Thyroid gland (tissue), 4 donors: ENCODE measurements at regions not wholly inside any gene's neighbourhood (a gene's known extent, or its start where the extent isn't known, plus 50 kb on each side); places are given as distances from the start of the nearest gene placed in this dataset.

ENCODE experiments used
- DNase-seq, 2 donors: peaks; one replicate each; pipeline ENCODE4 v3.0.0-alpha.2; 2019
- H3K27ac ChIP-seq, 3 donors: fragments of 200-600 bp; sonication (generic); 1 replicate in 2 of 3; 2 replicates in 1 of 3; pipeline ENCODE4 v1.5.1; 2016 to 2019; ENCODE audit warnings: mild to moderate bottlenecking in 1 of 3, moderate library complexity in 1 of 3
- H3K27me3 ChIP-seq: fragments of 200-600 bp; sonication (generic); one replicate; pipeline ENCODE4 v1.5.1; 2019
- H3K36me3 ChIP-seq, 2 donors: fragments of 200-600 bp; sonication (generic); one replicate each; pipeline ENCODE4 v1.5.1; 2016 to 2019
- H3K4me1 ChIP-seq, 2 donors: fragments of 200-600 bp; sonication (generic); one replicate each; pipeline ENCODE4 v1.5.1; 2017 to 2019
- H3K4me3 ChIP-seq, 3 donors: fragments of 200-600 bp; sonication (generic); replicated peaks in 1 of 3; 1 replicate in 2 of 3; 2 replicates in 1 of 3; pipeline ENCODE4 v1.5.1; 2016; ENCODE audit warnings: mild to moderate bottlenecking in 1 of 3
- H3K9me3 ChIP-seq: fragments of 200-600 bp; sonication (generic); one replicate; pipeline ENCODE4 v1.5.1; 2017
- CTCF ChIP-seq, 6 experiments: fragments of 200-600 bp in 3 of 6; fragments of 450-650 bp in 3 of 6; sonication (generic) in 3 of 6; IDR thresholded peaks; one replicate each; pipeline ENCODE4 v1.5.1; 2016 to 2019; ENCODE audit warnings: antibody characterized with exemption in 6 of 6, mild to moderate bottlenecking in 2 of 6, inconsistent platforms in 1 of 6, moderate library complexity in 1 of 6
- POLR2A ChIP-seq, 2 donors: fragments of 450-650 bp; IDR thresholded peaks; one replicate each; pipeline ENCODE4 v1.6.1; 2017; ENCODE audit warnings: antibody characterized with exemption in 2 of 2, mild to moderate bottlenecking in 2 of 2, moderate library complexity in 1 of 2
- WGBS, 2 donors: methylation state at CpG; one replicate each; pipeline ENCODE4 v1.1.5; 2017; 5-methylcytosine and 5-hydroxymethylcytosine counted together
- intact Hi-C: fragments of 100-400 bp; cut with DNase I; formaldehyde crosslinking; loops from one replicate; pipeline ENCODE4 v1.15.1; 2023

- intact Hi-C loops = no loop called here
- H3K36me3 ChIP-seq = no peaks in the 10 kb centered on the region
- no peak overlapping the region for H3K27ac ChIP-seq
- TF ChIP-seq POLR2A (IDR thresholded peaks at IDR 0.05) (no peak), CTCF (IDR thresholded peaks at IDR 0.05) (no peak)
- WGBS, 2 donors = 51 to 61% methylated on average over 3 of the region's 3 CpGs
- H3K27me3 ChIP-seq = no peaks in the 10 kb centered on the region
- no peak for DNase-seq
- peaks cover 0 to 4% of the 10 kb centered on the region in 2 donors for H3K4me1 ChIP-seq
- no peak overlapping the region for H3K4me3 ChIP-seq
- H3K9me3 ChIP-seq = no peaks in the 10 kb centered on the region
Observed at GRCh38 chr1:218584418-218585155, 239.5 kb downstream of the TGFB2 start.

- 50 to 53% methylated on average over 10 of the region's 10 CpGs for WGBS, 2 donors
- Histone ChIP-seq H3K27ac (no peak overlapping the region), H3K9me3 (no peaks in the 10 kb centered on the region), H3K4me1 (peaks cover 0 to 4% of the 10 kb centered on the region in 2 donors), H3K36me3 (no peaks in the 10 kb centered on the region), H3K4me3 (no peak overlapping the region), H3K27me3 (no peaks in the 10 kb centered on the region)
- no peak for TF ChIP-seq POLR2A (IDR thresholded peaks at IDR 0.05)
- no peak for TF ChIP-seq CTCF (IDR thresholded peaks at IDR 0.05)
- peak; percentile 15 to 46 for DNase-seq
- intact Hi-C loops = no loop called here
Observed at GRCh38 chr1:218585511-218586184, 240.5 kb downstream of the TGFB2 start.

GRCh38 chr1:218587900-218588299 is 242.8 kb downstream of the TGFB2 start:
- H3K27ac ChIP-seq = no peak overlapping the region
- TF ChIP-seq CTCF (IDR thresholded peaks at IDR 0.05) = no peak
- TF ChIP-seq POLR2A (IDR thresholded peaks at IDR 0.05) = no peak
- H3K36me3 ChIP-seq = no peaks in the 10 kb centered on the region
- H3K27me3 ChIP-seq = no peaks in the 10 kb centered on the region
- H3K4me3 ChIP-seq = no peak overlapping the region
- H3K9me3 ChIP-seq = no peaks in the 10 kb centered on the region
- intact Hi-C loops = no loop called here
- H3K4me1 ChIP-seq = peaks cover 0 to 4% of the 10 kb centered on the region in 2 donors
- DNase-seq = no peak
- WGBS, 2 donors = 90 to 92% methylated on average over 2 of the region's 2 CpGs

GRCh38 chr1:218588540-218589172 is 243.5 kb downstream of the TGFB2 start:
- 68 to 70% methylated on average over 13 of the region's 13 CpGs for WGBS, 2 donors
- H3K27ac ChIP-seq = no peak overlapping the region
- no peaks in the 10 kb centered on the region for H3K27me3 ChIP-seq
- no peak for DNase-seq
- no peak for TF ChIP-seq CTCF (IDR thresholded peaks at IDR 0.05)
- TF ChIP-seq POLR2A (IDR thresholded peaks at IDR 0.05) = no peak
- H3K36me3 ChIP-seq = no peaks in the 10 kb centered on the region
- intact Hi-C loops = no loop called here
- peaks cover 0 to 4% of the 10 kb centered on the region in 2 donors for H3K4me1 ChIP-seq
- no peak overlapping the region for H3K4me3 ChIP-seq
- no peaks in the 10 kb centered on the region for H3K9me3 ChIP-seq

- Histone ChIP-seq H3K4me1 (peaks cover 0 to 4% of the 10 kb centered on the region in 2 donors), H3K36me3 (no peaks in the 10 kb centered on the region), H3K4me3 (no peak overlapping the region), H3K27me3 (no peaks in the 10 kb centered on the region), H3K9me3 (no peaks in the 10 kb centered on the region), H3K27ac (no peak overlapping the region)
- TF ChIP-seq POLR2A (IDR thresholded peaks at IDR 0.05) (no peak), CTCF (IDR thresholded peaks at IDR 0.05) (no peak)
- intact Hi-C loops = no loop called here
- DNase-seq = no peak
- WGBS, 2 donors = 92 to 94% methylated on average over 6 of the region's 6 CpGs
Observed at GRCh38 chr1:218589487-218589886, 244.4 kb downstream of the TGFB2 start.
